ENCODE measurements at regions not wholly inside any gene's neighbourhood (a gene's known extent, or its start where the extent isn't known, plus 50 kb on each side); places are given as distances from the start of the nearest gene placed in this dataset.
A peak's percentile ranks its signal among the peaks of the same experiment; 100 is the strongest.

DNA sequence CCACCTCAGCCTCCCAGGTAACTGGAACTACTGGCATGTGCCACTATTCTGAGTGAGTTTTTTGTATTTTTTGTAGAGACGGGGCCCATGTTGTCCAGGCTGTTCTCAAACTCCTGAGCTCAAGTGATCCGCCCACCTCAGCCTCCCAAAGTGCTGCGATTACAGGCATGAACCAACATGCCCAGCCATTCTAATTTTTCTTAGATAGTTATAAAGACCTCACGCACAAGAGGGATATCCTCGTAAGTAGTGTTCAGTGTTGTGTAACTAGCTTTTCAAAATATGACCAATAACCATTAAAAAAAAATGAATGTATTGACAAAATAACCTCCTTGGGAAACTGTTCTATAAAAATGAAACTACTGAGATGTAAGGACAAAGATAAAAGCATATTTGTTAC lies 90.5 kb upstream of the FERD3L start:
- Mint-ChIP-seq H3K27ac (peak overlapping the region; percentile 41; the same call in 1 of the 2 replicates), H3K36me3 (ENCODE audit: low read depth) (no peaks in the 10 kb centered on the region), H3K4me3 (no peak overlapping the region), H3K9me3 (no peaks in the 10 kb centered on the region; the same call in 1 of the 3 replicates), H3K27me3 (ENCODE audit: insufficient read depth, low read depth, poor library complexity) (no peaks in the 10 kb centered on the region), H3K4me1 (no peaks in the 10 kb centered on the region)
- H3F3A ChIP-seq (replicated peaks; ENCODE audit: low read depth), result no peaks in the 10 kb centered on the region
- no peak overlapping the region for H3K4me3 ChIP-seq
- peaks cover 11% of the 10 kb centered on the region; the same call in 1 of the 2 replicates for H3K9me2 ChIP-seq (ENCODE audit: insufficient read depth)
- H3K36me3 ChIP-seq (ENCODE audit: insufficient read depth), result no peaks in the 10 kb centered on the region
- no peaks in the 10 kb centered on the region for H3K79me2 ChIP-seq (replicated peaks; ENCODE audit: insufficient read depth)
- no peak overlapping the region for H3K27ac ChIP-seq (ENCODE audit: low read depth)
- no peaks in the 10 kb centered on the region for H4K20me1 ChIP-seq (replicated peaks; ENCODE audit: insufficient read depth)
- no peak overlapping the region for H3K4me2 ChIP-seq
- ATAC-seq, result no peak
- TF ChIP-seq POLR2AphosphoS5 (IDR thresholded peaks at IDR 0.05; ENCODE audit: low read depth) (no peak), NANOG (IDR thresholded peaks at IDR 0.05; ENCODE audit: borderline replicate concordance) (no peak), ZNF331 (CRISPR knock-in tag; IDR thresholded peaks at IDR 0.05; ENCODE audit: low read depth) (no peak), STAT1 (IDR thresholded peaks at IDR 0.05; ENCODE audit: unreplicated experiment) (no peak), ZNF114 (CRISPR knock-in tag; IDR thresholded peaks at IDR 0.05) (no peak), EZH2 (IDR thresholded peaks at IDR 0.05; ENCODE audit: low read depth, unreplicated experiment) (no peak), EZH2phosphoT487 (IDR thresholded peaks at IDR 0.05; ENCODE audit: unreplicated experiment) (no peak), JUNB (IDR thresholded peaks at IDR 0.05; ENCODE audit: unreplicated experiment) (no peak)
- TF ChIP-seq, protein P1, sequence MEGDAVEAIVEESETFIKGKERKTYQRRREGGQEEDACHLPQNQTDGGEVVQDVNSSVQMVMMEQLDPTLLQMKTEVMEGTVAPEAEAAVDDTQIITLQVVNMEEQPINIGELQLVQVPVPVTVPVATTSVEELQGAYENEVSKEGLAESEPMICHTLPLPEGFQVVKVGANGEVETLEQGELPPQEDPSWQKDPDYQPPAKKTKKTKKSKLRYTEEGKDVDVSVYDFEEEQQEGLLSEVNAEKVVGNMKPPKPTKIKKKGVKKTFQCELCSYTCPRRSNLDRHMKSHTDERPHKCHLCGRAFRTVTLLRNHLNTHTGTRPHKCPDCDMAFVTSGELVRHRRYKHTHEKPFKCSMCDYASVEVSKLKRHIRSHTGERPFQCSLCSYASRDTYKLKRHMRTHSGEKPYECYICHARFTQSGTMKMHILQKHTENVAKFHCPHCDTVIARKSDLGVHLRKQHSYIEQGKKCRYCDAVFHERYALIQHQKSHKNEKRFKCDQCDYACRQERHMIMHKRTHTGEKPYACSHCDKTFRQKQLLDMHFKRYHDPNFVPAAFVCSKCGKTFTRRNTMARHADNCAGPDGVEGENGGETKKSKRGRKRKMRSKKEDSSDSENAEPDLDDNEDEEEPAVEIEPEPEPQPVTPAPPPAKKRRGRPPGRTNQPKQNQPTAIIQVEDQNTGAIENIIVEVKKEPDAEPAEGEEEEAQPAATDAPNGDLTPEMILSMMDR (conservative IDR thresholded peaks at IDR 0.05; ENCODE audit: low read depth in 2 of 2), result no peak
- TF ChIP-seq, protein P2, sequence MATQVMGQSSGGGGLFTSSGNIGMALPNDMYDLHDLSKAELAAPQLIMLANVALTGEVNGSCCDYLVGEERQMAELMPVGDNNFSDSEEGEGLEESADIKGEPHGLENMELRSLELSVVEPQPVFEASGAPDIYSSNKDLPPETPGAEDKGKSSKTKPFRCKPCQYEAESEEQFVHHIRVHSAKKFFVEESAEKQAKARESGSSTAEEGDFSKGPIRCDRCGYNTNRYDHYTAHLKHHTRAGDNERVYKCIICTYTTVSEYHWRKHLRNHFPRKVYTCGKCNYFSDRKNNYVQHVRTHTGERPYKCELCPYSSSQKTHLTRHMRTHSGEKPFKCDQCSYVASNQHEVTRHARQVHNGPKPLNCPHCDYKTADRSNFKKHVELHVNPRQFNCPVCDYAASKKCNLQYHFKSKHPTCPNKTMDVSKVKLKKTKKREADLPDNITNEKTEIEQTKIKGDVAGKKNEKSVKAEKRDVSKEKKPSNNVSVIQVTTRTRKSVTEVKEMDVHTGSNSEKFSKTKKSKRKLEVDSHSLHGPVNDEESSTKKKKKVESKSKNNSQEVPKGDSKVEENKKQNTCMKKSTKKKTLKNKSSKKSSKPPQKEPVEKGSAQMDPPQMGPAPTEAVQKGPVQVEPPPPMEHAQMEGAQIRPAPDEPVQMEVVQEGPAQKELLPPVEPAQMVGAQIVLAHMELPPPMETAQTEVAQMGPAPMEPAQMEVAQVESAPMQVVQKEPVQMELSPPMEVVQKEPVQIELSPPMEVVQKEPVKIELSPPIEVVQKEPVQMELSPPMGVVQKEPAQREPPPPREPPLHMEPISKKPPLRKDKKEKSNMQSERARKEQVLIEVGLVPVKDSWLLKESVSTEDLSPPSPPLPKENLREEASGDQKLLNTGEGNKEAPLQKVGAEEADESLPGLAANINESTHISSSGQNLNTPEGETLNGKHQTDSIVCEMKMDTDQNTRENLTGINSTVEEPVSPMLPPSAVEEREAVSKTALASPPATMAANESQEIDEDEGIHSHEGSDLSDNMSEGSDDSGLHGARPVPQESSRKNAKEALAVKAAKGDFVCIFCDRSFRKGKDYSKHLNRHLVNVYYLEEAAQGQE (IDR thresholded peaks at IDR 0.05; ENCODE audit: unreplicated experiment), result no peak
- TF ChIP-seq, protein P3, sequence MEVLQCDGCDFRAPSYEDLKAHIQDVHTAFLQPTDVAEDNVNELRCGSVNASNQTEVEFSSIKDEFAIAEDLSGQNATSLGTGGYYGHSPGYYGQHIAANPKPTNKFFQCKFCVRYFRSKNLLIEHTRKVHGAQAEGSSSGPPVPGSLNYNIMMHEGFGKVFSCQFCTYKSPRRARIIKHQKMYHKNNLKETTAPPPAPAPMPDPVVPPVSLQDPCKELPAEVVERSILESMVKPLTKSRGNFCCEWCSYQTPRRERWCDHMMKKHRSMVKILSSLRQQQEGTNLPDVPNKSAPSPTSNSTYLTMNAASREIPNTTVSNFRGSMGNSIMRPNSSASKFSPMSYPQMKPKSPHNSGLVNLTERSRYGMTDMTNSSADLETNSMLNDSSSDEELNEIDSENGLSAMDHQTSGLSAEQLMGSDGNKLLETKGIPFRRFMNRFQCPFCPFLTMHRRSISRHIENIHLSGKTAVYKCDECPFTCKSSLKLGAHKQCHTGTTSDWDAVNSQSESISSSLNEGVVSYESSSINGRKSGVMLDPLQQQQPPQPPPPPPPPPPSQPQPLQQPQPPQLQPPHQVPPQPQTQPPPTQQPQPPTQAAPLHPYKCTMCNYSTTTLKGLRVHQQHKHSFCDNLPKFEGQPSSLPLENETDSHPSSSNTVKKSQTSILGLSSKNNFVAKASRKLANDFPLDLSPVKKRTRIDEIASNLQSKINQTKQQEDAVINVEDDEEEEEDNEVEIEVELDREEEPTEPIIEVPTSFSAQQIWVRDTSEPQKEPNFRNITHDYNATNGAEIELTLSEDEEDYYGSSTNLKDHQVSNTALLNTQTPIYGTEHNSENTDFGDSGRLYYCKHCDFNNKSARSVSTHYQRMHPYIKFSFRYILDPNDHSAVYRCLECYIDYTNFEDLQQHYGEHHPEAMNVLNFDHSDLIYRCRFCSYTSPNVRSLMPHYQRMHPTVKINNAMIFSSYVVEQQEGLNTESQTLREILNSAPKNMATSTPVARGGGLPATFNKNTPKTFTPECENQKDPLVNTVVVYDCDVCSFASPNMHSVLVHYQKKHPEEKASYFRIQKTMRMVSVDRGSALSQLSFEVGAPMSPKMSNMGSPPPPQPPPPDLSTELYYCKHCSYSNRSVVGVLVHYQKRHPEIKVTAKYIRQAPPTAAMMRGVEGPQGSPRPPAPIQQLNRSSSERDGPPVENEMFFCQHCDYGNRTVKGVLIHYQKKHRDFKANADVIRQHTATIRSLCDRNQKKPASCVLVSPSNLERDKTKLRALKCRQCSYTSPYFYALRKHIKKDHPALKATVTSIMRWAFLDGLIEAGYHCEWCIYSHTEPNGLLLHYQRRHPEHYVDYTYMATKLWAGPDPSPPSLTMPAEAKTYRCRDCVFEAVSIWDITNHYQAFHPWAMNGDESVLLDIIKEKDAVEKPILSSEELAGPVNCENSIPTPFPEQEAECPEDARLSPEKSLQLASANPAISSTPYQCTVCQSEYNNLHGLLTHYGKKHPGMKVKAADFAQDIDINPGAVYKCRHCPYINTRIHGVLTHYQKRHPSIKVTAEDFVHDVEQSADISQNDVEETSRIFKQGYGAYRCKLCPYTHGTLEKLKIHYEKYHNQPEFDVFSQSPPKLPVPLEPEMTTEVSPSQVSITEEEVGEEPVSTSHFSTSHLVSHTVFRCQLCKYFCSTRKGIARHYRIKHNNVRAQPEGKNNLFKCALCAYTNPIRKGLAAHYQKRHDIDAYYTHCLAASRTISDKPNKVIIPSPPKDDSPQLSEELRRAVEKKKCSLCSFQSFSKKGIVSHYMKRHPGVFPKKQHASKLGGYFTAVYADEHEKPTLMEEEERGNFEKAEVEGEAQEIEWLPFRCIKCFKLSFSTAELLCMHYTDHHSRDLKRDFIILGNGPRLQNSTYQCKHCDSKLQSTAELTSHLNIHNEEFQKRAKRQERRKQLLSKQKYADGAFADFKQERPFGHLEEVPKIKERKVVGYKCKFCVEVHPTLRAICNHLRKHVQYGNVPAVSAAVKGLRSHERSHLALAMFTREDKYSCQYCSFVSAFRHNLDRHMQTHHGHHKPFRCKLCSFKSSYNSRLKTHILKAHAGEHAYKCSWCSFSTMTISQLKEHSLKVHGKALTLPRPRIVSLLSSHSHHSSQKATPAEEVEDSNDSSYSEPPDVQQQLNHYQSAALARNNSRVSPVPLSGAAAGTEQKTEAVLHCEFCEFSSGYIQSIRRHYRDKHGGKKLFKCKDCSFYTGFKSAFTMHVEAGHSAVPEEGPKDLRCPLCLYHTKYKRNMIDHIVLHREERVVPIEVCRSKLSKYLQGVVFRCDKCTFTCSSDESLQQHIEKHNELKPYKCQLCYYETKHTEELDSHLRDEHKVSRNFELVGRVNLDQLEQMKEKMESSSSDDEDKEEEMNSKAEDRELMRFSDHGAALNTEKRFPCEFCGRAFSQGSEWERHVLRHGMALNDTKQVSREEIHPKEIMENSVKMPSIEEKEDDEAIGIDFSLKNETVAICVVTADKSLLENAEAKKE (CRISPR knock-in tag; IDR thresholded peaks at IDR 0.05), result no peak
- H2AFZ ChIP-seq, result no peak overlapping the region
- H3K4me1 ChIP-seq (ENCODE audit: insufficient read depth), result no peaks in the 10 kb centered on the region
- DNase-seq (ENCODE audit: low spot score), result no peak
- no peaks in the 10 kb centered on the region for H3K27me3 ChIP-seq (ENCODE audit: insufficient read depth)
